Gastrocnemius medialis (tissue), 4 donors: ENCODE measurements at regions not wholly inside any gene's neighbourhood (a gene's known extent, or its start where the extent isn't known, plus 50 kb on each side); places are given as distances from the start of the nearest gene placed in this dataset.

Experiments used
- ATAC-seq, 2 donors: fragments of 150-250 bp; one replicate each; pipeline ENCODE4 v1.9.1; 2016
- DNase-seq, 2 donors: peaks; one replicate each; pipeline ENCODE4 v3.0.0-alpha.2; 2019
- H3K27ac ChIP-seq, 4 donors: fragments of 200-600 bp; sonication (generic); 1 replicate in 1 of 4; 2 replicates in 3 of 4; pipeline ENCODE4 v1.5.1; 2016 to 2018; ENCODE audit warnings: mild to moderate bottlenecking in 2 of 4, moderate library complexity in 1 of 4
- H3K27me3 ChIP-seq, 3 donors: fragments of 200-600 bp; sonication (generic) in 2 of 3; 1 replicate in 1 of 3; 2 replicates in 2 of 3; pipeline versions ENCODE4 v1.5.1 to v1.6.0; 2016 to 2019; ENCODE audit warnings: mild to moderate bottlenecking in 1 of 3, moderate library complexity in 1 of 3
- H3K36me3 ChIP-seq, 2 donors: fragments of 200-600 bp; sonication (generic) in 1 of 2; one replicate each; pipeline ENCODE4 v1.5.1; 2017 to 2018
- H3K4me1 ChIP-seq, 2 donors: fragments of 200-600 bp; sonication (generic) in 1 of 2; one replicate each; pipeline ENCODE4 v1.5.1; 2016 to 2017; ENCODE audit warnings: mild to moderate bottlenecking in 2 of 2
- H3K4me3 ChIP-seq, 4 donors: fragments of 200-600 bp; sonication (generic) in 3 of 4; 1 replicate in 1 of 4; 2 replicates in 3 of 4; pipeline ENCODE4 v1.5.1; 2016 to 2019; ENCODE audit warnings: mild to moderate bottlenecking in 2 of 4
- H3K9me3 ChIP-seq, 3 donors: fragments of 200-600 bp; sonication (generic) in 2 of 3; 1 replicate in 1 of 3; 2 replicates in 2 of 3; pipeline ENCODE4 v1.5.1; 2016 to 2019
- POLR2A ChIP-seq, 2 donors: fragments of 450-650 bp; IDR thresholded peaks; one replicate each; pipeline ENCODE4 v1.6.1; 2017; ENCODE audit warnings: antibody characterized with exemption in 2 of 2, mild to moderate bottlenecking in 2 of 2, moderate library complexity in 2 of 2
- in situ Hi-C, 4 donors: fragments of 200-750 bp; cut with MboI; loops; one replicate each; pipeline versions ENCODE4 v1.15.0 to v1.8.0; 2017; ENCODE audit warnings: low sequenced_read_pairs in 4 of 4
- intact Hi-C: fragments of 100-400 bp; cut with DNase I; formaldehyde crosslinking; loops from one replicate; pipeline ENCODE4 v1.15.1; 2023; ENCODE audit warnings: low total_unique reads
- TF ChIP-seq, protein P1 (sequence below), 5 experiments: fragments of 450-650 bp in 3 of 5; fragments of 200-600 bp in 2 of 5; sonication (generic) in 2 of 5; IDR thresholded peaks in 4 of 5; conservative IDR thresholded peaks in 1 of 5; 1 replicate in 4 of 5; 2 replicates in 1 of 5; pipeline ENCODE4 v1.5.1; 2016 to 2019; ENCODE audit warnings: antibody characterized with exemption in 5 of 5, mild to moderate bottlenecking in 3 of 5, moderate library complexity in 3 of 5

DNA sequence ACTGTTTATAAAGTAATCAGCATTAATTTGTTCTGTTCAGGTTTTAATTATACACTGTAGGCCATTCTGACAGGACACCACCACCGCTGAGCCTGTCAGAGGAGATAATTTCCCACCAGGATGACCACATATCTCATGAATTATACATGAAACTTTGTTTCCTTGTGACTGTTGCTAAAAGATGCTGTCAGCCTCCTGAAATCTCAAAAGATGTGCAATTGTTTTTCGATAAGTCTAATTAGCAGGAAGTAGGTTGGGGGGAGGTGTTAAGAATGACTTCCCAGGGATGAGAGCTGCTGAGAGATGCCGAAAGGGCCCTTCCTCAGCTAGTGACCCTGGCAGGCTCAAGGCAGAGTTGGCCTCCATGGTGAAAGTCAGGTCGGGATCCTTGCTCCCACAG, 485.4 kb downstream of the SOX6 start:
- in situ Hi-C loops = no loop called here
- intact Hi-C loops = no loop called here

DNA sequence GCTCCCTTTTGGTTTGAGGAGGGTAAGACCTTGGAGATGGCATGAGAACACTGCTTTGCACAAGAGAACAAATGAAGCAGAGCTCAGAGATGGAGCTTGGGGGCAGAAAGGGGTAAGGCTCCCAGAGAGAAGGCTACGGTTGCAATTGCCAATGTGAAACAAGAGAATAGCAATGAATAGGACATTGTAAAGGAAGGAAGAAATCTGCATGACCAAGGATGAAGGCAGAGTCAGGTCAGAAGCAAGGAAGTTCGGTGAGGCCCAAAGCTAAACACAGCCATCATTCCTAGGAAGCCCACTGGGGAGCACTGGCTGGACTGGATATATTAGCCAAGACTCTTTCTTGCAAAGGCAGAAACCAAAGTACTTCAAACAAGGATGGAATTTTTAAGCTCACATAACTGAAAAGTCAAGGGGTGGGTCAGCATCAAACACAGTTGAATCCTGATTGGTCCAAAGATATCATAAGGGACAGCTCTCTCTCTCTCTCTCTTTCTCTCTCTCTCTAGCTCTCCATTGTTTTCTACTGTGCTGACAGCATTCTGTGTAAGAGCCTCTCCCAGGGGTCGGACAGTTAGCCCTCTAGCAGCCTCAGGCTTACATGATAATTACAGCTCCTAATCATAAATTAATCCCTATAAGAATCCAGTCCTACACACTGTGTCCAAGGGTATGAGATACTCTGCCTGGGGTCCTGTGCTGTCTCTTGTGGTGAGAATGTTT, 484.3 kb downstream of the SOX6 start:
- H3K27ac ChIP-seq = no peak overlapping the region
- H3K27me3 ChIP-seq = no peaks in the 10 kb centered on the region
- intact Hi-C loops (no loop called here), in situ Hi-C loops (no loop called here)
- no peak for DNase-seq
- H3K9me3 ChIP-seq = no peaks in the 10 kb centered on the region
- H3K4me1 ChIP-seq = no peaks in the 10 kb centered on the region
- TF ChIP-seq POLR2A (IDR thresholded peaks at IDR 0.05) = no peak
- TF ChIP-seq, protein P1, sequence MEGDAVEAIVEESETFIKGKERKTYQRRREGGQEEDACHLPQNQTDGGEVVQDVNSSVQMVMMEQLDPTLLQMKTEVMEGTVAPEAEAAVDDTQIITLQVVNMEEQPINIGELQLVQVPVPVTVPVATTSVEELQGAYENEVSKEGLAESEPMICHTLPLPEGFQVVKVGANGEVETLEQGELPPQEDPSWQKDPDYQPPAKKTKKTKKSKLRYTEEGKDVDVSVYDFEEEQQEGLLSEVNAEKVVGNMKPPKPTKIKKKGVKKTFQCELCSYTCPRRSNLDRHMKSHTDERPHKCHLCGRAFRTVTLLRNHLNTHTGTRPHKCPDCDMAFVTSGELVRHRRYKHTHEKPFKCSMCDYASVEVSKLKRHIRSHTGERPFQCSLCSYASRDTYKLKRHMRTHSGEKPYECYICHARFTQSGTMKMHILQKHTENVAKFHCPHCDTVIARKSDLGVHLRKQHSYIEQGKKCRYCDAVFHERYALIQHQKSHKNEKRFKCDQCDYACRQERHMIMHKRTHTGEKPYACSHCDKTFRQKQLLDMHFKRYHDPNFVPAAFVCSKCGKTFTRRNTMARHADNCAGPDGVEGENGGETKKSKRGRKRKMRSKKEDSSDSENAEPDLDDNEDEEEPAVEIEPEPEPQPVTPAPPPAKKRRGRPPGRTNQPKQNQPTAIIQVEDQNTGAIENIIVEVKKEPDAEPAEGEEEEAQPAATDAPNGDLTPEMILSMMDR (IDR thresholded peaks at IDR 0.05 in 4 of 5, conservative IDR thresholded peaks at IDR 0.05 in 1 of 5) = no peak
- no peaks in the 10 kb centered on the region for H3K36me3 ChIP-seq
- no peak overlapping the region for H3K4me3 ChIP-seq
- ATAC-seq = no peak

More for the DNA sequence above, 485.4 kb downstream of the SOX6 start:
- Histone ChIP-seq H3K27me3 (no peaks in the 10 kb centered on the region), H3K4me3 (no peak overlapping the region), H3K36me3 (no peaks in the 10 kb centered on the region), H3K27ac (no peak overlapping the region), H3K4me1 (no peaks in the 10 kb centered on the region), H3K9me3 (no peaks in the 10 kb centered on the region)
- DNase-seq (no peak), ATAC-seq (no peak)
- TF ChIP-seq POLR2A (IDR thresholded peaks at IDR 0.05) = no peak
- TF ChIP-seq, protein P1 (IDR thresholded peaks at IDR 0.05 in 4 of 5, conservative IDR thresholded peaks at IDR 0.05 in 1 of 5) = no peak

DNA sequence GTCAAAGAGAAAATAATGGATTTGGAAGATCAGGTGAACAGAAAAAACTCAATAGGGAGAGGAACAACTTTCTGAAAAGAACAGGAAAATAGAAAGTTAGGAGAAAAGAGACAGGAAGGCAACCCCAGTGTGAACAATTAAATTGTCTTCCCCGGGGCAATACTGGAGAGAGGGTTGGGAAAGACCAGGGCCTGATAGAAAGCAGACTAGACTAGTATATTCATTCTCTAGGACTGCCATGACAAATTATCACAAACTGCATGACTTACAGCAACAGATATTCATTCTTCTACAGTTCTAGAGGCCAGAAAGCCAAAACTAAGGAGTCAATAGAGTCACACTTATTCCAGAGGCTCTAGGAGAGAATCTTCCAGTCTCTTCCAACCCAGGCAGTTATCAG, 482.8 kb downstream of the SOX6 start:
- Histone ChIP-seq H3K27ac (no peak overlapping the region), H3K9me3 (no peaks in the 10 kb centered on the region), H3K27me3 (no peaks in the 10 kb centered on the region), H3K36me3 (no peaks in the 10 kb centered on the region), H3K4me1 (no peaks in the 10 kb centered on the region), H3K4me3 (no peak overlapping the region)
- no peak for DNase-seq
- no peak for ATAC-seq
- TF ChIP-seq, protein P1 (IDR thresholded peaks at IDR 0.05 in 4 of 5, conservative IDR thresholded peaks at IDR 0.05 in 1 of 5) = no peak
- TF ChIP-seq POLR2A (IDR thresholded peaks at IDR 0.05) = no peak
- intact Hi-C loops (no loop called here), in situ Hi-C loops (no loop called here)

DNA sequence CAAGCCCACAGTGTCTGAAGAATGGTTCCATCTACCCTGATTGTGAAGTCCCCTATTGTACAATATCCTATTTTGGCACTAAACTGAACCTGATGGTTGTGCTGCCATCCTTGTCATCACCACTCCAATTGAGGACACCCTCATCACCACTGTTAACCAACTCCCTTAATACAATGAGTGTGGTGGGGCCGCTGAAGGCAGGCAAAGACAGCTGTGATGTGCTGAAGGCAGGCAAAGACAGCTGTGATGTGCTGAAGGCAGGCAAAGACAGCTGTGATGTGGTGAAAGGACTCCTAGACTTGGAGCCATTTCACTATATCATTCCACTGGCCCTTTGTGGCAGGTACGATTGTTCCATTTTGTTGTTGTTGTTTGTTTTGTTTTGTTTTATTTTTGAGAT, 481.6 kb downstream of the SOX6 start:
- H3K36me3 ChIP-seq = no peaks in the 10 kb centered on the region
- no peak for DNase-seq
- no peak overlapping the region for H3K27ac ChIP-seq
- TF ChIP-seq, protein P1 (IDR thresholded peaks at IDR 0.05 in 4 of 5, conservative IDR thresholded peaks at IDR 0.05 in 1 of 5) = no peak
- TF ChIP-seq POLR2A (IDR thresholded peaks at IDR 0.05) = no peak
- no peaks in the 10 kb centered on the region for H3K27me3 ChIP-seq
- H3K9me3 ChIP-seq = no peaks in the 10 kb centered on the region
- H3K4me1 ChIP-seq = no peaks in the 10 kb centered on the region
- H3K4me3 ChIP-seq = no peak overlapping the region
- in situ Hi-C loops (no loop called here), intact Hi-C loops (no loop called here)
- ATAC-seq = no peak

DNA sequence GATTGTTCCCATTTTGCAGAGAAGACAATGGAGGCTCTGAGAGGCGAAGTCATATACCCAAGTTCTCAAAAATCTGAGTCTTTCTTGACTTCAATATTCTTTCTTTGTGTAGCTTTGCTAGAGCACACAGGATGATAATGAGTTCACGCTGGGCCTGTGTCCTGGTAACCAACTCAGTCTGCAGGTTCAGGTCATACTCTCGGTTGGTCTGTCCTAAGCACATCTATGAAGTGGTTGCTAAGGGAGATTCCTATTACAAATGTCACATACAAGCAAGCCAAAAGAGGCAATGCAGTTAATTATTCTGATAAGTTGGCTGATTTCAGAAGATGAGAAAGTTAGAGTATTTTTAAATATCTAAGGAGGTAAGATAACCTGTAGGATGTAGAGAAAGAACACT, 481.0 kb downstream of the SOX6 start:
- no peaks in the 10 kb centered on the region for H3K36me3 ChIP-seq
- H3K9me3 ChIP-seq = no peaks in the 10 kb centered on the region
- ATAC-seq (no peak), DNase-seq (no peak)
- H3K4me1 ChIP-seq = no peaks in the 10 kb centered on the region
- no peak overlapping the region for H3K27ac ChIP-seq
- intact Hi-C loops = no loop called here
- H3K27me3 ChIP-seq = no peaks in the 10 kb centered on the region
- TF ChIP-seq, protein P1 (IDR thresholded peaks at IDR 0.05 in 4 of 5, conservative IDR thresholded peaks at IDR 0.05 in 1 of 5) = no peak
- no peak for TF ChIP-seq POLR2A (IDR thresholded peaks at IDR 0.05)
- in situ Hi-C loops = no loop called here
- H3K4me3 ChIP-seq = no peak overlapping the region
